ENCODE measurements at regions not wholly inside any gene's neighbourhood (a gene's known extent, or its start where the extent isn't known, plus 50 kb on each side); places are given as distances from the start of the nearest gene placed in this dataset.

- TF ChIP-seq CTCF (IDR thresholded peaks at IDR 0.05; ENCODE audit: control extremely low read depth in 1 of 3, insufficient read depth in 1 of 3, low read depth in 1 of 3, low read length in 3 of 3): no peak
- TF ChIP-seq HDAC2 (IDR thresholded peaks at IDR 0.05; ENCODE audit: borderline replicate concordance in 1 of 2, low read depth in 2 of 2, low read length in 2 of 2): no peak
- TF ChIP-seq EZH2 (IDR thresholded peaks at IDR 0.05; ENCODE audit: low read depth, low read length, severe bottlenecking): no peak
- TF ChIP-seq CHD7 (IDR thresholded peaks at IDR 0.05; ENCODE audit: insufficient replicate concordance, low read length): no peak
- no peak for TF ChIP-seq POLR2A (IDR thresholded peaks at IDR 0.05; ENCODE audit: control extremely low read depth in 1 of 2, low read depth in 2 of 2, low read length in 2 of 2)
- no peak for TF ChIP-seq SIX5 (IDR thresholded peaks at IDR 0.05; ENCODE audit: low read depth, low read length)
- no peak for TF ChIP-seq TEAD4 (IDR thresholded peaks at IDR 0.05; ENCODE audit: low read depth, low read length)
These were observed 179.3 kb upstream of the UBE3A start (continued) for GRCh38 chr15:25618161-25618560.
